SK-N-DZ (cell line): ENCODE measurements at regions not wholly inside any gene's neighbourhood (a gene's known extent, or its start where the extent isn't known, plus 50 kb on each side); places are given as distances from the start of the nearest gene placed in this dataset.
"Not testable (repeated sequence)": the region's sequence is repeated elsewhere in the genome, so short reads cannot be mapped to it uniquely, and the experiment has no call there.

Experiments used
- DNase-seq: peaks from one replicate; pipeline ENCODE4 v3.0.0-alpha.2; 2015; ENCODE audit warnings: low spot score

DNA sequence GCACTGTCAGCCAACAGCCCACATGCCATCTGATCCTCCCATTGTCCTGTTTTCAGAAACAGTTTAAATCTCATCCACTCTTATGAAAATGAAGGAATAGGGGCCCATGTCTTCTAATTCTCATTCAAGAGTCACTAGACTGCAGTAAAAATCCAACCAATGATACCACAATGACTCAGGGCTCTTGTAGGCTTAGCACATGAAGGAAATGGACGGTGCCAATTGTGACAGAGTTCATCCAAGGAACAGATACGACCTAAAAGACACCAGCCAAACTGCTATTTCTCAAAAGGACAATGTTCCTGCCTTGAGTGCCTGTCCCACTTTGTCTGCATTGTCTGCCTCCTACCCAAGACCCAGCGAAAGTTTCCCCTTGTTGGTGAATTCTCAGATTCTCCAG, 204.8 kb upstream of the COX10 start:
- no peak for DNase-seq

DNA sequence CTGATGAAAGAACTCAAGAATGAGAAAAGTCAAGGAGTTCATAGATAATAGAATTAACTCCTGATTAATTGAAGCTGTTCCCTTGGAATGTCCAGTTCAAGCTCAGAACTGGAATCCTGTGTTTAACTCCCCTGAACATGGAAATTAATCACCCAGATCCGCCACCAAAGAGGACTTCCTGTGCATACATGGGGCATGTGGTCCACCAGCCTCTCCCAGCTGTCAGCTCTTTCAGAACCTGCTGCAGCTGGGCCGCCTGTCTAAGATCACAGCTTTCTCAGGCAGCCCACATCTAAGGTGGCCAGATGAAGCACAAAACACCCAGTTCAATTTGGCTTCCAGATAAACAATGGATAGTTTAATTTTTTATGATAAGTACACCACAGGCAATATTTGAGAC, 203.7 kb upstream of the COX10 start:
- DNase-seq, result no peak

DNA sequence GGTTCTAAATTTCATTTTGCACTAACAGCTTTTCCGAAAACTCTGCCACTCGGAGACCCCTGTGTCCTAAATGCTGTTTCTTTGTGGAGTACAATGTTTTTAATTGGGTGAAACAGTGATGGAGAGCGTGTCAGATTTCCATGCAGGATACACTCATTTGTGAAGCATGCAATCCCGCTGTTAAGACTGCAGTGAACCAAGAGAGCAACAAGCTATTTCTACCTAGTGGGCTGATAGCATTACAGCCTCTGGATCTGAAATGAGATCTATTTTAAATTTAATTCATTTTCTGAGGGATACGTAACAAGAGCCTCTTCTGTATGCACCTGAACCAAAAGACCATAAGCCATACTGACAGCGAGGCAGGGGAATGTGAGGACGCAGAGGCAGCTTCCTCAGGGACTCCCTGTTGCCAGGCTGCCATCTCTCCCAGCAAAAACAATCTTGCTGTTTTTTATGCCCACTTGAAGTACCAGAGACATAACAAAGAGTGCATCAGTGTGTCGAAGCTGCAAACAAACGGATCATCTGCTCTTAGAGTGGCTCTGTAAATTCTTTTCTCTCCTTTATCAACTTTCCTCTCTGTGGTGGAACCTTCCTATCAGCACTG, 199.9 kb upstream of the COX10 start:
- DNase-seq, result no peak

DNA sequence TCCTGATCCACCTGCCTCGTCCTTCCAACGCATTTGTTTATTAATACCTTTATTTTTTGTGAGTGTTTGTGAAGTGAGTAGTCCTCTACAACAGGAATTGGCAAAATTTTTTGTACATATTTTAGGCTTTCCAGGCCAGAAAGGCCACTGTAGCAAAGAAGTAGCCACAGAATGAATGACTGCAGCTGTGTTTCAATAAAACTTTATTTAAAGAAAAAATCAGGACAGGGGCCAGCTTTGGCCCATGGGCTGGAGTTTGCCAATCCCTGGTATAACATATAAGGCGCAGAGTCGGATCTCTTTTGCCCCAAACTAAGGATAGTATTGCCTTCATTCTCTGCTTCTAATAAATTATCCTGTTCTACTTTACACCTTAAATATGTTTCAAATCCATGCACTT, 198.0 kb upstream of the COX10 start:
- DNase-seq, result no peak

DNA sequence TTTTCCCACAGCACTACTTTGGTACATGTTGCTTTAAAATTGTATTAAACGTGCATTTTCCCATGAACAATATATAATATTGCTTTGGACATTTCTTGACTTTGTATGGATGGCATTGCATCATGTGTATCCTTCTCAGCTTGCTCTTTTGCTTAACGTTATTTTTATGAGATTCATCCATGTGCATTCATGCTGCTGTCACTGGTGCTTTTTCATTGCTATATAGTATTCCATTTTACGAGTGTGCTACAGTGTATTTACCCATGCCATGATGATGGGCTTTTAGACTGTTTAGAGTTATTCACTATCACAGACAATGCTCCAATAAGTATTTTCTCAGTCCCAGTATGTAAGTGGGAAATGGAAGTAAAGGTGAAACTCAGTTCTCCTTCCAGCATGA, 195.2 kb upstream of the COX10 start:
- DNase-seq, result no peak

DNA sequence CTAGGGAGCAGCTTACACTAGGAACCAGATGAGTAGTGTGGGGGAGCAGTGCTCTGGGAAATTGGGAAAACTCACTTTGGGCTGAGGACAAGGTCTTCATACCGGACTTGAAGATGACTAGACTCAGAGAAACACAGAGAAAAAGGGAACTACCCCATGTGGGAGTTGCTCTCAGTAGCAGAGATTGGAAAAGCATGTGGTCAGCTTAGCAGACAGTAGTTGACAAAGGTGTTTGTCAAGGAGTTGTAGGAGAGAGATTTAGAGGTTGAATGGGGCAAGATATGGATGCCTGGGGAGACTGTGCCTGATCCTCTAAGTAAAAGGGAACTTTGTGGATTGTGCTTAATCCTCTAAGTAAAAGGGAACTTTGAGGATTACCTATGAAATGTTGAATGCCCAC, 194.5 kb upstream of the COX10 start:
- no peak for DNase-seq

DNA sequence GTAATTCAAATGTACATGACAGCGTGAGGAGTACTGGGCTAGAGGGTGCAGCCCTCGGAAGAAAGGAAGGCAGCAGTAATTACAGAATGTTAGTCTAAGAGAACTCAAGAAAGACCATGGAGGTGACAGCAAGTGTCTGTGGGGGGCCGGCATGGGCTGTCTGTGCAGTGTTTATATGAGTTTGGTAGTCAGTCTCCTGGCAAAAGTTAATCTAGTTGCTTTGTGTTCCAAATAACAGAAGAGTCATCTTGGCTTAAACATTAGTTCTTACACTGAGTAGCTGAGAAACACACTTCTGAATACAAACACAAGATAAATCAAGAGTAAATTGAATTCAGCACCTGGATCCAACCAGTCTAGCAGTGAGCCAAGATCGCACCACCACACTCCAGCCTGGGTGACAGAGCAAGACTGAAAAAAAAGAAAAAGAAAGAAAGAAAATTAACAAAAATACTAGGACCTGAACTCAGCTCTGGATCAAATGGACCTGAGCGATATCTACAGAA, 189.3 kb upstream of the COX10 start:
- no peak for DNase-seq

DNA sequence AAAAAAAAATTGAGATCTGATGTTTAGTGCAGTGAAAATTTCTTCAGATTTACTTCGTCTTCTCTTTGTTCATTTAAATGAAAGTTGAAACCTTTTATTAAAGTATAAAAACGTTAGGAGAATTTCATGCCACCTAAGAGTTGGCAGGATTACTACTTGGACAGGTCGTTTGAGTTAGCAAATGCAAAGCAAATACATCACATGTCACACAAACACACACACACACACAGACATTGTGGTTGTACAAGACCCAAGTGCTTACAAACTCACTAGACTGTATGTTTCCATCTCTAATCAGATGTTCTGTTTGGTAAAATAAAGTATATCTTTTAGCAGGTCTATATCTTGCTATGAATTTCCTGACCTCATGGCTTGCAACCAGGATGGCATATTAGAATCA, 185.6 kb upstream of the COX10 start:
- DNase-seq, result no peak

DNA sequence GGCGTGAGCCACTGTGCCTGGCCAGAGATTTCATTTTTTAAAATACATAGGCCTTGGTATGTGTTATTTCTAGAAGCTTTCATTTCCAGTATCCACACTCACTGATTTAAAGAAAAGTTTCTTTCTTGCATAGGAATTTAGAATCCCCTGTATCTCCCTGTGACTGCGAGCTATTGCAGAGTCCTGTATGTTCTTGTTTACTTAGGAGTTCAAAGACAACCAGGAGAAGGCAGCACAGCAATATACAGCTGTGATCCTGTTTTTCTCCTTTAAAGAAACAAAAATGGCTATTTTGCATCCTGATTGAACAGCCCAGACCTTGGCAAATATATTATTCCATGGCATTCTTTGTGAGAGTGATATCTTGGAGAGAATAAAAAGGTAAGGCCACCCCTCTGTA, 185.0 kb upstream of the COX10 start:
- DNase-seq, result no peak

DNA sequence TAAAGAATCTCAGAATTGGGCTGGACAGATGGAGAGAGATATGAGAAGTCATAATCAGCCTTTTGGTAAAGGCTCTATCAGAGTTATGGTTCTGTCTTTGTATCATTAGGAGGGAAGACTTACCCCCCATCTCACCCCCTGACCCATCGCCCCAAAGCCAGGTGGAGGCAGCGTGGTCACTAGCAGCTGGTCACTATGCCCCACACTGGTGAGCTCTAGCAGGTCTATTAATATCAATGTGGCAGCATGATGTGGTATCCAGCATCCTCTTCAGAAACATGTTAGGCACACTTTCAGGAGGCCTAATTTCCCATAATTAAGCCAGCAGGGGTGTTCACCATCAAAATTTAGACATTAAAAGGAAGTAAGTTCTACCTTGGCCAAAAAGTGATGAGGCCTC, 183.8 kb upstream of the COX10 start:
- DNase-seq, result no peak

DNA sequence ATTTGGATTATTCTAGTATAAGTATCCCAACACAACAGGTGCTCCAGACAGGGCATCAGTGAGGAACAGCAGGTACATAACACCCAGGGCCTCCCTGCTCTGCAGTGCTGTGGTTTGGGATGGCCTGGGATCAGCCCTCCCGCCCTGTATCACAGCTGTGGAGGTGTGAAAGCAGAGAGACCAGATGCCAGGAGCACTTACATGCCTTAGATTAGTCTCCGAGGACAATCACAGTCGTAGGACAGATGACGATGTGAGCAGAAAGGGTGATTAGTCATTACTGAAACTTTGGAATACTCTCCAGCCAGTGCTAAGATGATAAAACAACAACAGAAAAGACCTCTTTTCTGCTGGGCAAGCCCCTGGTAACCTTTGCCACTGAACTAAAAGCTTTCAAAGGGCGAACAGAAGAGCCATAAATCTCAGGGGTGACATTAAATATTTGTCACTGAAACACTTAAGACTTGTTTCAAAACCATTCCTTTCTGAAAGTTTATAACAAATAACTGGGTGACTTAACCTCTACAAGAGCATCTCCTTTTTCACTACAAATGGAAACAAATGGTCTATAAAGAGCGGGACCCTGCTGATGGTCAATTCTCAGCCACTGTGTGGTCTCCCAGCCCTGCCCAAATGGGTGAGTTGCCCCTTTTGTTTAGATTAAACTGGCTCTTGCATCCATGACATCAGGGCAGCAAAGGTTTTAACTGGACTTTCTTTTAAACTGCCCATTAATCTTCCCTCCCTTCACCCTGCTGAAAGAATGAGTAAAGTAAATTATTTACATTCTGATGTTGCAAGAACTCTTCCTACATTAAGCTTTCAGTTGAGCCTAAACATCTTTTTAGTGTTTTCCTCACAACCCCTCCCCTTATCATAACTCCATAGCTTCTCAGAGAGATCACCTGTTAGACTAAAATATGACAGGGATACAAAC, 183.1 kb upstream of the COX10 start:
- DNase-seq, result no peak

DNA sequence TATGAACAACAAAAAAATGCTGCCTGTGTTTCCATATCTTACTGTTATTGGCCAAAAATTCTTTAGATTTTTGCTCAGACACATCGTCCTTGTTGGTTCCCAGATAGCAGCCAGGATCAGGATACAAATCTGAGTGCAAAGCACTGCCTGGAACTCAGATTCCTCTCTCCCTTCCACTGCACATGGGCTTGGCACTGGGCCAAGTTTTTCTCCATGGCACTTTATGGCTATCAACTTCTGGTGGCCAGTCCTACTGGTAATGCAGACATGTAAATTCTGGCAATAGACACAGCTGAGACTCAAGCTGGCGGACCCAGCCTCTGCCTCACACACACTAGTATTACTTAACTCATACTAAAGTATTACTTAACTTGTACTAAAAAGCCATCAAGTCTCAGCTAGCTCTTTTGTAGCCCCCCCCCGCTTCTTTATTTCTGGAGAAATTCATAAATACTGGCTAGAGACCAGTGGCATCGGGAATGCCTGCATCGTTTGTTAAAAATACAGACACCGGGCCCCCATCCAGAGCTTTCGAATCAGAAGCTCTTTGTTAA, 181.2 kb upstream of the COX10 start:
- DNase-seq, result peak; percentile 18

DNA sequence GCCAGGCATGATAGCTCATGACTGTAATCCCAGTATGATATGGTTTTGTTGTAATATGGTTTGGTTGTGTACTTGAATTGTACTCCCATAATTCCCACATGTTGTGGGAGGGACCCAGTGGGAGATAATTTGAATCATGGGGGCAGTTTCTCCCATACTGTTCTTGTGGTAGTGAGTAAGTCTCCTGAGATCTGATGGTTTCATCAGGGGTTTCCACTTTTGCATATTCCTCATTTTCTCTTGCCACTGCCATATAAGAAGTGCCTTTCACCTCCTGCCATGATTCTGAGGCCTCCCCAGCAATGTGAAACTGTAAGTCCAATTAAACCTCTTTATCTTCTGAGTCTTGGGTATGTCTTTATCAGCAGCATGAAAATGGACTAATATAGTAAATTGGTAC, 160.3 kb upstream of the COX10 start:
- DNase-seq, result not testable (repeated sequence)

DNA sequence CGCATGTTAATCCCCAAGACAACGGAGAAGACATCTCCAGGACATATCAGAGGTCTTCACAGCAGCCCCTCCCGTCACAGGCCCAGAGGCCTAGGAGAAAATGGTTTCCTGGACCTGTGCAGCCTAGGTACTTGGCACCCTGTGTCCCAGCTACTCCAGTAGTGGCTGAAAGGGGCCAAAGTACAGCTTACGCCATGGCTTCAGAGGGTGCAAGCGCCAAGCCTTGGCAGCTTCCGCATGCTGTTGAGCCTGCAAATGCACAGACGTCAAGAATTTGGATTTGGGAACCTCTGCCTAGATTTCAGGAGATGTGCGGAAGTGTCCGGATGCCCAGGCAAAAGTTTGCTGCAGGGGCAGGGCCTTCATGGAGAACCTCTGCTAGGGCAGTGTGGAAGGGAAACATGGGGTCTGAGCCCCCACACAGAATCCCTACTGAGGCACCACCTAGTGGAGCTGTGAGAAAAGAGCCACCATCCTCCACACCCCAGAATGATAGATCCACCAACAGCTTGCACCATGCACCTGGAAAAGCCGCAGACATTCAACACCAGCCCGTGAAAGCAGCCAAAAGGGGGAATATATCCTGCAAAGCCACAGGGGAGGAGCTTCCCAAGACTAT, 159.3 kb upstream of the COX10 start:
- DNase-seq, result no peak

DNA sequence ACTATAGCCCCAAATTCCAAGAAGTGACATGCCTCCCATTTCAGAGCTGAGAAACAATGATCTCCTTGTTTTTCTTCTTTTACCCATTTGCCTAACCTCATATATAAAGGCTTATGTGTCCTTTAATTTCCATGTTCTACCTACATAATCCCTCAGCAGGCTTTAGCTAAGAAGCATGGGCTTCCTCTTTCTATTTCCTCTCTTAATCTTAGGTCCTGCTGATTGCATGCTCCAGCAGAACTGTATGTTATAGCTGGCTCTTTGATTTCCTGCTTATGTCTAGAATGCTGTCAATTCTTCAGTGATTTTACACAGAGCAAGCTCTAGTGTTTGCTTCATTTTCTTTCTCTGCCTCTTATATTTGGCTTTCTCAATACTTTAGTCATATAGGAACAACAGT, 151.7 kb upstream of the COX10 start:
- DNase-seq, result no peak

DNA sequence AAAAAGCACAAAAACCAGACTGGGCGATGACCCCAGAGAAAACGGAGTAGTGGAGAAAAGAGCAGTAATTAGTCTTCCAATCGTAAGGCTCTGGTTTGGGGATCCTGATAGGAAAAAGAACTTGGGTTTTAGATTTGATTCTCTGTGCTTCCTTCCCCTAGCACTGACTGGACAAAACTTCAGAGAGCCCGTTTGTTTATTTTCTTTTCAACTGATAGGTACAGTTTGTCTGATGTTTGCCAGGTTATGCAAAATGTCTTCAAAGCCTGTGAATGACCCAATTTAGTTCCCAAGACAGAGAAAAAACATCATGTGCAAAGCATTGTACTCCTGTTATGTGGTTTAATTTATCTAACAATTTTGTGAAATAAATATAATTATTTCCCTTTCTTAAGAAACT, 151.1 kb upstream of the COX10 start:
- no peak for DNase-seq

DNA sequence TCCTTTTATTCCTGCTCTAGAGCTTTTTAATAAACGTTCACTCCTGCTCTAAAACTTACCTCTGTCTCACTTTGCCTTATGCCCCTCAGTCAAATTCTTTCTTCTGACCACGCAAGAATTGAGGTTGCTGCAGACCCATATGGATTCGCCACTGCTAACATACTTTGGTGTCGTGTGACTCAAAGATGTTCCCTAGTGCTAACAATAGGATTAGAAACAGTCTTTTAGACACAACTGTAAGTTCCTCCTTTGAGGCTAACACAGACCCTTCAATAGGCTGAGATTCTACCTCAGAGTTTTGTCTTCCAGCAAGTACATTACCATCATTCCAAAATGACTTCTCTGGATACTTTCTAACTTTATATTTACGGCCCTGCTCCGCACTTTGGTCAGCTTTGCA, 149.5 kb upstream of the COX10 start:
- DNase-seq, result no peak

DNA sequence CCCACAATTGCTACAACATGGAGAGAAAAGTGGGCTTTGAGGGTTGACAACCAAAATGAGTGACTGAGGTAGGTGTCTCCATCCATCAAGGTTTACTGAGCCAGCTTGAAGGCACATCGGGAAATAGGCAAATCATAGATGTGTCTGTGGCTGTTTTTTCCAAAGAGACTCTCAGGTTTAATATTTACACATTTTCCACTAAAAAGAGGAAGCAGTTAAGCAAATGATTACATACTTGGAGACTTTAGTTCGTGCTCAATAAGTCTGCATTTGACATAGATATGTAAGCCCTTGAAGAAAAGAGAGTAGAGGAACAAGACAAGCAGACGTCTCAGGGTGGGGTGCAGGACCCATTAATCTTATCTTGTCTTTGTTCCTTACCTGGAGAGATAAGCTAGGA, 148.9 kb upstream of the COX10 start:
- no peak for DNase-seq

DNA sequence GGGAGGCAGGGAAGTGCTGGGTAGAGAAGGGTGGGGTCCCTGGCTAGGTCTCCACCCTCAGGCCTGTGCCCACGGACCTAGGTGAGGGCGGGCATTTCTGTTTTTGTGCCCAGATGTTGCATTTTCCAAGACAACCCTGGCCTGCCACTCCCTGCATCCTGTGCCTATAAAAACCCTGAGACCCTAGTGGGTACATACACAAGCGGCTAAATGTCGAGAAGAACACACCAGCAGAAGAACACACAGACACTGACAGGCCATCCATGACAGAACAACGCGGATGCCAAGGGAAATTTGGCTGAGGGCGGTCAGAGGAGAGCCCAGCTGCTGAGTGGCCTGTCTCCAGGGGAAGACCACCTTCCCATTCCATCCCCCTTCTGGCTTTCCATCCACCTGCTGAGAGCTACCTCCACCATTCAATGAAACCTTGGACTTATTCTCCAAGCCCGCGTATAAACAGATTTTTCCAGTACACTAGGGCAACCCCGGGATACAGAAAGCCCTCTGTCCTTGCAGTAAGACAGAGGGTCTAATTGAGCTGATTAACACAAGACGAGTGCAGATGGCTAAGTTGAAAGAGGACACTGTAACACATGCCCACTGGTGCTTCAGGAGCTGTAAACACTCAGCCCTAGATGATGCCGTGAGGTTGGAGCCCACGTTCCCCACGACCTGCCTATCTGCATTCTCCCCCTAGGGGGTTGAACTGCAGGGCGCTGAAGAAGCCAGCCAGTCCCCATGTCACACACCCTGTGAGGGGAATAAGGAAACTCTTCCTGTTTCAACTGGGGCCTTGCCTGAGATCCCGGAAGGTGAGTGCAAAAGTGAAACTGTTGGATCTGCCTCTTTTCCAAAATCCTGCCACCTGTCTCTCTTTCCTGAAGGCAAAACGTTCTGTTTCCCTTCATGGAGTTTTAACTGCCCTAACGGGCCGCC, 147.2 kb upstream of the COX10 start:
- DNase-seq, result no peak

DNA sequence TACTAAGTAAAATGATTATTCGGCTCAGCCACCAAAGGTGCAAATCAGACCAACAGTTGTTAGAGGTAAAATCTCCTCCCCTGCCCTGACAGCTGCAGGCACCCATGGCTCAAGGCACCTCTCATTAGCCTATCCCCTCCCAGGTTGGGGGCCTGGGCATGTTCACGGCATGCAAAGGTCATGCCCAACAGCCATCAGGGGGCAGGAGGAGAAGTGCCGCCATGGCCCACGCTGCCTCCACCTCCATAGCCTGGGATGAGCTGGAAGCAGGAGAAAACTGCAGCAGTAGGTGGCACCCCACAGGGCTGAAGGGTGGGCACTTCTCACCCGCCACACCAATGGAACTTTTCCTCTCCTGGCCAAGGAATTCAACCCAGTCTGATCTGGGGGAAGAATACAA, 146.4 kb upstream of the COX10 start:
- DNase-seq, result no peak

DNA sequence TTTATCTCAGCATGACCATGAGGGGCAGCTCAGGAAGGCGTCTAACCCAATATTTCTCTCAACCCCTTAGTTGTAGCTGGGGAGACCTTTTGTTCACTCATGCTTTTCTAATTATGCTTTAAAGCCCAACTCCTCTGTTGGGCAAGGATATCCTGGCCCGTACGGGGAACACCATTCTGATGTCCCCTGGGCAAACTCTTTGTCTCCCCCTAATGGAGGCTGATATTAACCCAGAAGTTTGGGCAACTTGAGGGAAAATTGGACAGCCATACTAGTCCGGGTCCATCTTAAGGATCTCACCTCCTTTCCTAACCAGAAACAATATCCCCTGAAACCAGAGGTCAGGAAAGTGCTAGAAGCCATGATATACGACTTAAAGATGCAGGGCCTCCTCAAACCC, 143.7 kb upstream of the COX10 start:
- DNase-seq, result no peak
